ENCODE measurements at regions not wholly inside any gene's neighbourhood (a gene's known extent, or its start where the extent isn't known, plus 50 kb on each side); places are given as distances from the start of the nearest gene placed in this dataset.

DNA sequence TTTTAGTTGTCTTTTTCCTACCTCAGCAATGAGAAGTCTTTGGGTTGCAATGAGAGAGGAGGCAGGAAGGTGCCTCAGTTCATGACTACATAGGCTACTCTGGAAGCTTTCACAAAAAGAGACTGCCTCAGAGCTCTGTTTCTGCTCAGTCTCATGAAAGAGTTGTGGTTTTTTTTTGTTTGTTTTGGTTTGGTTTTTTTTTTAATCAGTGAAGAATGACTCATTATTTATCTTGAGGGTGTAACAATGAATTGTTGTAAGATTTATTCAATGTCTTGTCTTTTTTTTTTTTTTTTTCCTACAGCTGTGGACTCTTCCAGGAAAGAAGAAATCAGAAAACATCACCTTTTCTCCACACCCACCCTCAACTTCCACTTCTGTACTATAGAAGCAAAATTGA is 67.5 kb upstream of the CXCL13 start:
- no peak for DNase-seq

DNA sequence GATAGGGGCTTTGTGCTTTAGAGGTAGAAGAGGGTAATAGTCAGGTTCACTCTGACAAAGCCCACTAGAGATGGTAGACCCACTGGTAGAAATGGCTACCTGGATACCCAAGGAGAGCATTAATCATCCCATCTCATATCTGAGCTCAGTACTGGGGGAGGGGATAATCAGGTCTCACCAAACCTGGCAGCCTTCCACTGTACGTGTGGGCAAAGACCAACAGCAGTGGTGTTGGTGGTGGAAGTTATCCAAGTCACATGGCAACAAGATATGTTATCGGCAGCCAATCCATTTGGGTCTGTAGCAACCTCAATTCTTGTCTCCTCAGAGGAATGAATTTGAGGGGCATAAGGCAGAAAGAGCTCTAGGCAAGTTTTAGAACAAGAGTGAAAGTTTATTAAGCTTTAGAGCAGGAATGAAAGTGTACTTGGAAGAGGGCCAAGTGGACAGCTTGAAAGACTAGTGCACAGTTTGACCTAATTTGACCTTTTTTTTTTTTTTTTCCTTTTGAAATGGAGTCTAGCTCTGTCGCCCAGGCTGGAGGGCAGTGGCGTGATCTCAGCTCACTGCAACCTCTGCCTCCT is 67.0 kb upstream of the CXCL13 start:
- DNase-seq, result peak; percentile 39
